ENCODE measurements at regions not wholly inside any gene's neighbourhood (a gene's known extent, or its start where the extent isn't known, plus 50 kb on each side); places are given as distances from the start of the nearest gene placed in this dataset.

DNA sequence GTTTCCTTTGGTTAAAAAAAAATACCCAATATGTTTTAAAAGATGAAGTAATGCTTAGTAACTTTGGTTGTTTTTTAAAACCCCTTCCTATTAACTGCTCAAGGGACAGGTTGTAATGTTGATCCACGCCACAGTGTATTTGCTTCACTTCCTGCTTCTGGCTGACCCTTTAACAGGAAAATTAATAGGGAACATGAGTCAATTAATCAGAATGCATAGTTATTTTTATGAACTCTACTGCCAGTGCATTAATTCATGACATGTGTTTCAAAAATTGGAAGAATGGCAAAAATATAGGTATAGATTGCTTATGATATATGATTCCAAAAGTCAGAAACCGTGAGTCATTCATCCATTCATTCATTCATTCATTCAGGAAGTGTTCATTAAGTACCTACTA is 204.8 kb downstream of the SETD4 start:
- TF ChIP-seq POLR2A (IDR thresholded peaks at IDR 0.05; ENCODE audit: low read length) (no peak), GATA1 (IDR thresholded peaks at IDR 0.05; ENCODE audit: low read depth, low read length) (no peak)

All from erythroblast (primary cell).